ENCODE measurements at regions not wholly inside any gene's neighbourhood (a gene's known extent, or its start where the extent isn't known, plus 50 kb on each side); places are given as distances from the start of the nearest gene placed in this dataset.
"Not testable (repeated sequence)": the region's sequence is repeated elsewhere in the genome, so short reads cannot be mapped to it uniquely, and the experiment has no call there.

- TF ChIP-seq, protein P1, sequence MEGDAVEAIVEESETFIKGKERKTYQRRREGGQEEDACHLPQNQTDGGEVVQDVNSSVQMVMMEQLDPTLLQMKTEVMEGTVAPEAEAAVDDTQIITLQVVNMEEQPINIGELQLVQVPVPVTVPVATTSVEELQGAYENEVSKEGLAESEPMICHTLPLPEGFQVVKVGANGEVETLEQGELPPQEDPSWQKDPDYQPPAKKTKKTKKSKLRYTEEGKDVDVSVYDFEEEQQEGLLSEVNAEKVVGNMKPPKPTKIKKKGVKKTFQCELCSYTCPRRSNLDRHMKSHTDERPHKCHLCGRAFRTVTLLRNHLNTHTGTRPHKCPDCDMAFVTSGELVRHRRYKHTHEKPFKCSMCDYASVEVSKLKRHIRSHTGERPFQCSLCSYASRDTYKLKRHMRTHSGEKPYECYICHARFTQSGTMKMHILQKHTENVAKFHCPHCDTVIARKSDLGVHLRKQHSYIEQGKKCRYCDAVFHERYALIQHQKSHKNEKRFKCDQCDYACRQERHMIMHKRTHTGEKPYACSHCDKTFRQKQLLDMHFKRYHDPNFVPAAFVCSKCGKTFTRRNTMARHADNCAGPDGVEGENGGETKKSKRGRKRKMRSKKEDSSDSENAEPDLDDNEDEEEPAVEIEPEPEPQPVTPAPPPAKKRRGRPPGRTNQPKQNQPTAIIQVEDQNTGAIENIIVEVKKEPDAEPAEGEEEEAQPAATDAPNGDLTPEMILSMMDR (conservative IDR thresholded peaks at IDR 0.05; ENCODE audit: low read depth, low read length) = no peak
- no peak overlapping the region for H3K4me3 ChIP-seq (ENCODE audit: low read depth, low read length)
- no peak for DNase-seq (ENCODE audit: low read depth)
These were observed 415.9 kb upstream of the TMPRSS15 start for GRCh38 chr21:18819507-18819906.

GRCh38 chr21:18826562-18826961, 423.0 kb upstream of the TMPRSS15 start:
- TF ChIP-seq, protein P1 (conservative IDR thresholded peaks at IDR 0.05; ENCODE audit: low read depth, low read length) = no peak
- DNase-seq (ENCODE audit: low read depth) = no peak
- no peak overlapping the region for H3K4me3 ChIP-seq (ENCODE audit: low read depth, low read length)

- TF ChIP-seq, protein P1 (conservative IDR thresholded peaks at IDR 0.05; ENCODE audit: low read depth, low read length) = no peak
- peak; percentile 2 for DNase-seq (ENCODE audit: low read depth)
- no peak overlapping the region for H3K4me3 ChIP-seq (ENCODE audit: low read depth, low read length)
These were observed 428.5 kb upstream of the TMPRSS15 start for GRCh38 chr21:18831942-18832676.

DNA sequence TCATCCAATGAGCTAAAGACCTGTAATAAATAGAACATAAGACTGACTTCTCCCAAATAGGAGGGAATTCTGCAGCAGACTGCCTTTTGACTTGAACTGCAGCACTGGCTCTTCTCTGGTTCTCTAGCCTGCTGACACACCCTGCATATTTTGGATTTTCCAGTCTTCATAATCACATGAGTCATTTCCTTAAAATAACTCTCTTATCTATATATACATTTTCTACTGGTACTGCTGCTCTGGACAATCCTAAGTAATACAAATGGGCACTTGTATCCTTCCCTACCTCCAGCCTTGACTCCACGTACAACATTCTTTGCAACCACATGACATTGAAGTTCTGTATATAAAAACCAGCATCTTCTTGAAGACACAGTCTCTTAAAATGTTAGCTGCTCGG, 429.4 kb upstream of the TMPRSS15 start:
- TF ChIP-seq, protein P1 (conservative IDR thresholded peaks at IDR 0.05; ENCODE audit: low read depth, low read length) = no peak
- DNase-seq (ENCODE audit: low read depth) = peak; percentile 77
- H3K4me3 ChIP-seq (ENCODE audit: low read depth, low read length) = no peak overlapping the region

DNA sequence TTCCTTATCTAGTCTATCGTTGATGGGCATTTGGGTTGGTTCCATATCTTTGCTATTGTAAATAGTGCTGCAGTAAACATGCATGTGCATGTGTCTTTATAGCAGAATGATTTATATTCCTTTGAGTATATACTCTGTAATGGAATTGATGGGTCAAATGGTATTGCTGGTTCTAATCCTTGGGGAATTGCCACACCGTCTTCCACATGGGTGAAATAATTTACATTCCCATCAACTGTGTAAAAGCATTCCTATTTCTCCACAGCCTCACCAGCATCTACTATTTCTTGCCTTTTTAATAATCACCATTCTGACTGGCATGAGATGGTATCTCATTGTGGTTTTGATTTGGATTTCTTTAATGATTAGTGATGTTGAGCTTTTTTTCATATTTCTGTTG, 430.5 kb upstream of the TMPRSS15 start:
- not testable (repeated sequence) for H3K4me3 ChIP-seq (ENCODE audit: low read depth, low read length); DNase-seq (ENCODE audit: low read depth)

GRCh38 chr21:18840239-18840638, 436.7 kb upstream of the TMPRSS15 start:
- TF ChIP-seq, protein P1 (conservative IDR thresholded peaks at IDR 0.05; ENCODE audit: low read depth, low read length) = peak; percentile 54
- peak; percentile 52 for DNase-seq (ENCODE audit: low read depth)
- no peak overlapping the region for H3K4me3 ChIP-seq (ENCODE audit: low read depth, low read length)

DNA sequence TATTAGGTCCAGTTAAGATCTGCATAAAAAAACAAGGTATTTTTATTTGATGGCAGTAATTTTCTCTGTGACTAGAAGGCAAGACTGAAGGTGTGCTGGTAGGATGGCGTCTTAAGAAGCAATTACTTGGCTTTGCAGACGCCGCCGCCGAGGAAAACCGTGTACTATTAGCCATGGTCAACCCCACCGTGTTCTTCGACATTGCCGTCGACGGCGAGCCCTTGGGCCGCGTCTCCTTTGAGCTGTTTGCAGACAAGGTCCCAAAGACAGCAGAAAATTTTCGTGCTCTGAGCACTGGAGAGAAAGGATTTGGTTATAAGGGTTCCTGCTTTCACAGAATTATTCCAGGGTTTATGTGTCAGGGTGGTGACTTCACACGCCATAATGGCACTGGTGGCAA, 454.0 kb upstream of the TMPRSS15 start:
- H3K4me3 ChIP-seq (ENCODE audit: low read depth, low read length); DNase-seq (ENCODE audit: low read depth): not testable (repeated sequence)

DNA sequence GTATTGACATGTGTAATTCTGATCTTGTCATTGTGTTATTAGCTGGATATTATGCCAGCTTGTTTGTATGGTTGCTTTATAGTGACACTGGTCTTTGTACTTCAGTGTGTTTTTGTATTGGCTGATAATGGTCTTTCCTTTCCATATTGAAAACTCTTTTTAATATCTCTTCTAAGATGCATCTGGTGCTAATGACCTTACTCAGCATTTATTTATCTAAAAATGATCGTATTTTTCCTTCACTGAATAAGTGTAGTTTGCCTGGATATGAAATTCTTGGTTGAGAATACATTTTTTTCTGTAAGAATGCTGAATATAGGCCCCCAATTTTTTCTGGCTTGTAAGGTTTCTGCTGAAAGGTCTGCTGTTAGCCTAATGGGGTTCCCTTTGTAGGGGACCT, 465.5 kb upstream of the TMPRSS15 start:
- TF ChIP-seq, protein P1 (conservative IDR thresholded peaks at IDR 0.05; ENCODE audit: low read depth, low read length) = no peak
- no peak overlapping the region for H3K4me3 ChIP-seq (ENCODE audit: low read depth, low read length)
- DNase-seq (ENCODE audit: low read depth) = no peak
